HEK293T (cell line): ENCODE measurements at regions not wholly inside any gene's neighbourhood (a gene's known extent, or its start where the extent isn't known, plus 50 kb on each side); places are given as distances from the start of the nearest gene placed in this dataset.

Experiments
- CTCF ChIA-PET: fragments of 350-600 bp; formaldehyde crosslinking; extraction: SDS; loops from one replicate; lab custom pipeline; 2021; ENCODE audit warnings: antibody characterized with exemption, inconsistent platforms; lab: Yijun Ruan, JAX
- POLR2A ChIA-PET: fragments of 350-600 bp; formaldehyde crosslinking; extraction: SDS; loops from one replicate; lab custom pipeline; 2020; ENCODE audit warnings: antibody characterized with exemption, inconsistent platforms; lab: Yijun Ruan, JAX
- DNase-seq: peaks from one replicate; pipeline ENCODE4 v3.0.0; 2012; ENCODE audit warnings: mixed read lengths; ENCODE audit errors: extremely low spot score
- ARNT ChIP-seq: fragments of 450-650 bp; IDR thresholded peaks from 2 replicates; pipeline ENCODE4 v1.6.1; 2017; ENCODE audit warnings: mild to moderate bottlenecking
- BHLHE40 ChIP-seq: fragments of 450-650 bp; IDR thresholded peaks from 2 replicates; pipeline ENCODE4 v1.6.1; 2016; ENCODE audit warnings: mild to moderate bottlenecking, moderate library complexity, borderline replicate concordance
- CTBP1 ChIP-seq: fragments of 450-650 bp; IDR thresholded peaks from 2 replicates; pipeline ENCODE4 v1.6.1; 2016; ENCODE audit warnings: borderline replicate concordance
- ELF4 ChIP-seq: fragments of 450-650 bp; IDR thresholded peaks from 2 replicates; pipeline ENCODE4 v1.6.1; 2017; ENCODE audit warnings: antibody characterized with exemption
- FOXA1 ChIP-seq: fragments of 450-650 bp; IDR thresholded peaks from 2 replicates; pipeline ENCODE4 v1.6.1; 2016; ENCODE audit warnings: mild to moderate bottlenecking
- FOXK2 ChIP-seq: fragments of 450-650 bp; IDR thresholded peaks from 2 replicates; pipeline ENCODE4 v1.6.1; 2016; ENCODE audit warnings: mild to moderate bottlenecking
- FOXM1 ChIP-seq: fragments of 450-650 bp; IDR thresholded peaks from 2 replicates; pipeline ENCODE4 v1.6.1; 2017; ENCODE audit warnings: mild to moderate bottlenecking, borderline replicate concordance
- HDGF ChIP-seq: fragments of 450-650 bp; IDR thresholded peaks from 2 replicates; pipeline ENCODE4 v1.6.1; 2017; ENCODE audit warnings: antibody characterized with exemption, borderline replicate concordance
- L3MBTL2 ChIP-seq: fragments of 450-650 bp; conservative IDR thresholded peaks from 2 replicates; pipeline ENCODE4 v1.6.1; 2016; ENCODE audit warnings: mild to moderate bottlenecking
- LEF1 ChIP-seq: fragments of 450-650 bp; IDR thresholded peaks from 2 replicates; pipeline ENCODE4 v1.6.1; 2017; ENCODE audit warnings: mild to moderate bottlenecking, borderline replicate concordance
- NFRKB ChIP-seq: fragments of 450-650 bp; IDR thresholded peaks from 2 replicates; pipeline ENCODE4 v1.6.1; 2016; ENCODE audit warnings: mild to moderate bottlenecking, moderate library complexity
- SP1 ChIP-seq: fragments of 450-650 bp; IDR thresholded peaks from 2 replicates; pipeline ENCODE4 v1.6.1; 2017
- SUZ12 ChIP-seq: fragments of 450-650 bp; IDR thresholded peaks from 2 replicates; pipeline ENCODE4 v1.6.1; 2016; ENCODE audit warnings: mild to moderate bottlenecking
- TARDBP ChIP-seq: fragments of 450-650 bp; IDR thresholded peaks from 2 replicates; pipeline ENCODE4 v1.6.1; 2016
- ZNF384 ChIP-seq: fragments of 450-650 bp; IDR thresholded peaks from 2 replicates; pipeline ENCODE4 v1.6.1; 2016
- TF ChIP-seq, protein P1 (sequence below): fragments of 450-650 bp; IDR thresholded peaks from 2 replicates; pipeline ENCODE4 v1.6.1; 2016

DNA sequence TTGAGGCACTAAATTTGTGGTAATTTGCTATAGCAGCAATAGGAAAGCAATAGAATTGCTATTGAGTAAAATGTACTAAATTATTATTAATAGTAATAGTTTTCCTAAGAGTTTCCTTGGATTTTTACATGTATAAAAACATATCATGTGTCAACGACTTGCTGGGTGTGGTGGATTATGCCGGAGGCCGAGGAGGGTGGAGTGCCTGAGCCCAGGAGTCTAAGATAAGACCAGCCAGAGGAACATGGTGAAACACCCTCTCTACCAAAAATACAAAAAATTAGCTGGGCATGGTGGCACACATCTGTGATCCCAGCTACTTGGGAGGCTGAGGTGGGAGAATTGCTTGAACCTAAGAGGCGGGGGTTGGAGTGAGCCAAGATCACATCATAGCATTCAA, 749.9 kb downstream of the TBL1XR1 start:
- CTCF ChIA-PET: no interaction called here
- POLR2A ChIA-PET: no interaction called here
- no peak for DNase-seq
- TF ChIP-seq FOXA1 (no peak), ARNT (no peak), NFRKB (no peak), CTBP1 (no peak), L3MBTL2 (no peak)

DNA sequence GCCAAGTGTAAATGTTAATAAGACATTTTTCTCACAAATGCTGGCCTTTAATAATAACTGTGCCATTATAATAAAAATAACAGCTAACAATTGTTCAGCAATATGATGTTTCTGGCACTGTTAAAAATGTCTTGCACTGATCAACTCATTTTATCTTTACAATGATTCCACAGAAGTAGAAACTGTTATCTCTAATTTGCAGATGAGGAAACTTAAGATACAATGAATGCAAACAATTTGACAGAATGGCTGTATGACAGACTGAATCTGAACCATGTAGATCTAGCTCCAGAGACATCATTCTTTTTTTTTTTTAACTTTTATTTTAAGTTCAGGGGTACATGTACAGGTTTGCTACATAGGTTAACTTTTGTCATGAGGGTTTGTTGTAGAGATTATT, 755.0 kb downstream of the TBL1XR1 start:
- ChIA-PET CTCF (no interaction called here), POLR2A (no interaction called here)
- TF ChIP-seq LEF1: no peak
- no peak for TF ChIP-seq FOXA1
- no peak for TF ChIP-seq TARDBP
- no peak for TF ChIP-seq SP1
- TF ChIP-seq L3MBTL2: no peak
- no peak for TF ChIP-seq SUZ12
- TF ChIP-seq ZNF384: no peak
- no peak for TF ChIP-seq FOXK2
- TF ChIP-seq CTBP1: no peak
- TF ChIP-seq HDGF: no peak
- TF ChIP-seq ARNT: no peak
- TF ChIP-seq, protein P1, sequence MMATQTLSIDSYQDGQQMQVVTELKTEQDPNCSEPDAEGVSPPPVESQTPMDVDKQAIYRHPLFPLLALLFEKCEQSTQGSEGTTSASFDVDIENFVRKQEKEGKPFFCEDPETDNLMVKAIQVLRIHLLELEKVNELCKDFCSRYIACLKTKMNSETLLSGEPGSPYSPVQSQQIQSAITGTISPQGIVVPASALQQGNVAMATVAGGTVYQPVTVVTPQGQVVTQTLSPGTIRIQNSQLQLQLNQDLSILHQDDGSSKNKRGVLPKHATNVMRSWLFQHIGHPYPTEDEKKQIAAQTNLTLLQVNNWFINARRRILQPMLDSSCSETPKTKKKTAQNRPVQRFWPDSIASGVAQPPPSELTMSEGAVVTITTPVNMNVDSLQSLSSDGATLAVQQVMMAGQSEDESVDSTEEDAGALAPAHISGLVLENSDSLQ: no peak
- no peak for TF ChIP-seq BHLHE40
- DNase-seq: no peak

DNA sequence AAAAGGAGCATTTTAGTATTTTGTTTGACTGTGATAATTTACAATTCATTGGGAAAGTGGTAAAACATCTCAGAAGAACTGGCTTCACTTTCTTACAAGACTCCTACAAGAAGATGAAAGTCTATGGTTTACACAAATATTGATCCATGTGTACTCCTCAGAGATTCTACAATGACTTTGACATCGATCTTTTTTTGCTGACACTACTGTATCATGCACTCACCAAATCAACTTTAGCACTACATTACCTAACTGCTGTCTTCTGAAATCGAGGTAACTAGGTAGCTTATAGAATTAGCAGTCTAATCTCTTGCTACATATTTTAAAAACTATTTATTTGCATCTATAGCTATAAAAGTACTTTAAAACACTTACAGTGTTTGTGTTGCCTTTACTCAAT, 757.6 kb downstream of the TBL1XR1 start:
- no peak for DNase-seq
- POLR2A ChIA-PET: no interaction called here
- CTCF ChIA-PET: no interaction called here
- TF ChIP-seq FOXK2: no peak
- TF ChIP-seq L3MBTL2: no peak
- TF ChIP-seq CTBP1: no peak
- no peak for TF ChIP-seq FOXA1
- no peak for TF ChIP-seq NFRKB
- TF ChIP-seq, protein P1: no peak
- no peak for TF ChIP-seq SUZ12

DNA sequence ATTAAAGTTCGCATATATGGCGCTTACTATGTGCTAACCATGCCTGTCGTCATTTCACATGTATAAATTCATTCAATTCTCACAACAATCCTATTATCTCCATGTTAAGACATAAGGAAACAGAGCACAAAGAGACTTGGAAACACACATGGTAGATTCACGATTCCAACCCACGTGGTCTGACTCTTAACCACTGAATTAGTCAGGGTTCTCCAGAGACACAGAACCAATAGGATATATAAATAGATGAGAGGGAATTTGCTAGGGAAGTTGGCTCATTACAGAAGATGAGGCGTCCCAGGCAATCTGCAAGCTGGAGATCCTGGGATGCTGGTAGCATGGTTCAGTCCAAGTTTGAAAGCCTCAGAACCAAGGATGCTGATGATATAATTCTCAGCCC, 765.3 kb downstream of the TBL1XR1 start:
- POLR2A ChIA-PET: no interaction called here

DNA sequence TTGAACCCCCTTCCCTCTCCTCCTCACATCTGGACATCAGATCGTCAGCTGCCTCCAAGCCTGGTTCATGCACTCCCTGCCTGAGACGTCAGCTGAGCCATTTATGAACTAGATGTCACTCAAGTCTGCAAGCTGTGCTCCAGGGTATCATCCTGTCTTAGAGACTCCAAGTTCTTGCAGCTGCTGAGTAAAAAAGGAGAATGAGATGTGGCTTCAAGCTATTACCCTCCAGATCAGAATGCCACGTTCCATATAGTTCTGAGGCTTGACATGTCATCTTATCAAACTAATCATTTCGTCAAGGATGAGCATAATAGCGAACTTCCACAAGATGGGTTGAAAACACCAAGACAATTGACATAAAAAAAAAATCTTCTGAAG, 766.3 kb downstream of the TBL1XR1 start:
- TF ChIP-seq, protein P1: no peak
- TF ChIP-seq ARNT (no peak), SP1 (no peak), NFRKB (no peak), CTBP1 (no peak), TARDBP (no peak), L3MBTL2 (no peak), FOXK2 (no peak), ZNF384 (no peak), FOXM1 (no peak), HDGF (no peak), SUZ12 (no peak), ELF4 (no peak), LEF1 (no peak), FOXA1 (no peak), BHLHE40 (no peak)
- no peak for DNase-seq
- ChIA-PET POLR2A (no interaction called here), CTCF (interaction anchor here (1.9 kb wide), 1 partner anchor 474 kb away, joined by 5 read pairs; no protein-coding TSS in a partner anchor)

More for the DNA sequence above, 765.3 kb downstream of the TBL1XR1 start:
- CTCF ChIA-PET: interaction anchor here (1.9 kb wide), 1 partner anchor 475 kb away, joined by 5 read pairs; no protein-coding TSS in a partner anchor
- no peak for TF ChIP-seq CTBP1
- TF ChIP-seq FOXA1: no peak
- no peak for TF ChIP-seq LEF1
- no peak for TF ChIP-seq BHLHE40
- no peak for TF ChIP-seq ZNF384
- no peak for TF ChIP-seq L3MBTL2
- TF ChIP-seq TARDBP: no peak
- no peak for TF ChIP-seq FOXK2
- TF ChIP-seq ELF4: no peak
- TF ChIP-seq ARNT: no peak
- TF ChIP-seq HDGF: no peak
- TF ChIP-seq FOXM1: no peak
- TF ChIP-seq, protein P1: no peak
- no peak for TF ChIP-seq SUZ12
- TF ChIP-seq SP1: no peak
- TF ChIP-seq NFRKB: no peak
- no peak for DNase-seq
